ENCODE measurements at regions not wholly inside any gene's neighbourhood (a gene's known extent, or its start where the extent isn't known, plus 50 kb on each side); places are given as distances from the start of the nearest gene placed in this dataset.

DNA sequence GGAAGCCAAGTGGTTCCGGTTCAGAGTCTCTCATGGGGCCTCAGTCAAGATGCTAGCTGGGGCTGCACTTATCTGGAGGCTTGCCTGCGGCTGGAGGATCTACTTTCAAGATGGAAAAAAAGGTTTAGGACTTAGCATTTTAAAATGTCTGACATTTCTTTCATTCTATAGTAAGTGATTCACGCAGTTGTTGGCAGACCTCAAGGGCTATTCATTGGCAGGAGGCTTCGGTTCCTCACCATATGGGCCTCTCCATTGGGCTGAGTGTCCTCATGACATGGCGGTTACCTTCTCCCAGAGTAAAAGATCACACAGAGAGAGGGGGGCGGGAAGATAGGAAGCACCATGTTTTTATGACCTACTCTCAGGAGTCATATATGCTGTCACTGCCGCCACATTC is 298.0 kb upstream of the PLET1 start:
- intact Hi-C loops (cut with DNase I) = no loop called here
- no peaks in the 10 kb centered on the region for H3K9me3 ChIP-seq
- no peaks in the 10 kb centered on the region for H3K4me1 ChIP-seq
- DNase-seq (ENCODE audit: extremely low spot score in 2 of 2) = no peak
- TF ChIP-seq POLR2AphosphoS5 (IDR thresholded peaks at IDR 0.05; ENCODE audit: insufficient read depth in 1 of 2, low read depth in 1 of 2) (no peak), POLR2A (IDR thresholded peaks at IDR 0.05) (no peak)
- TF ChIP-seq, protein P1, sequence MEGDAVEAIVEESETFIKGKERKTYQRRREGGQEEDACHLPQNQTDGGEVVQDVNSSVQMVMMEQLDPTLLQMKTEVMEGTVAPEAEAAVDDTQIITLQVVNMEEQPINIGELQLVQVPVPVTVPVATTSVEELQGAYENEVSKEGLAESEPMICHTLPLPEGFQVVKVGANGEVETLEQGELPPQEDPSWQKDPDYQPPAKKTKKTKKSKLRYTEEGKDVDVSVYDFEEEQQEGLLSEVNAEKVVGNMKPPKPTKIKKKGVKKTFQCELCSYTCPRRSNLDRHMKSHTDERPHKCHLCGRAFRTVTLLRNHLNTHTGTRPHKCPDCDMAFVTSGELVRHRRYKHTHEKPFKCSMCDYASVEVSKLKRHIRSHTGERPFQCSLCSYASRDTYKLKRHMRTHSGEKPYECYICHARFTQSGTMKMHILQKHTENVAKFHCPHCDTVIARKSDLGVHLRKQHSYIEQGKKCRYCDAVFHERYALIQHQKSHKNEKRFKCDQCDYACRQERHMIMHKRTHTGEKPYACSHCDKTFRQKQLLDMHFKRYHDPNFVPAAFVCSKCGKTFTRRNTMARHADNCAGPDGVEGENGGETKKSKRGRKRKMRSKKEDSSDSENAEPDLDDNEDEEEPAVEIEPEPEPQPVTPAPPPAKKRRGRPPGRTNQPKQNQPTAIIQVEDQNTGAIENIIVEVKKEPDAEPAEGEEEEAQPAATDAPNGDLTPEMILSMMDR (IDR thresholded peaks at IDR 0.05) = no peak
- H3K36me3 ChIP-seq = no peaks in the 10 kb centered on the region
- H3K27me3 ChIP-seq = no peaks in the 10 kb centered on the region
- H3K4me3 ChIP-seq = no peak overlapping the region
- no peak overlapping the region for H3K27ac ChIP-seq

DNA sequence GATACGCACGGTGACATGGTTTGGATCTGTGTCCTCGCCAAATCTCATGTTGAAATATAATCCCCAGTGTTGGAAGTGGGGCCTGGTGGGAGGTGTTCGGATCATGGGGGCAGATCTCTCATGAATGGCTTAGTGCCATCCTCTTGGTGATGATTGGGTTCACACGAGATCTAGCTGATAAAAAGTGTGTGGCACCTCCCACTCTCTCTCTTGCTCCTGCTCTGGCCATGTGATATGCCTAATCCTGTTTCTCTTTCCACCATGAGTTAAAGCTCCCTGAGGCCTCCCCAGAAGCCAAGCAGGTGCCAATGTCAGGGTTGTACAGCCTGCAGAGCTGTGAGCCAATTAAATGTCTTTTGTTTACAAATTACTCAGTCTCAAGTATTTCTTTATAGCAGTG is 303.1 kb upstream of the PLET1 start:
- H3K4me1 ChIP-seq = peaks cover 5% of the 10 kb centered on the region
- peak overlapping the region; percentile 67 for H3K27ac ChIP-seq
- TF ChIP-seq POLR2AphosphoS5 (IDR thresholded peaks at IDR 0.05; ENCODE audit: insufficient read depth in 1 of 2, low read depth in 1 of 2) (no peak), POLR2A (IDR thresholded peaks at IDR 0.05) (no peak)
- TF ChIP-seq, protein P1 (IDR thresholded peaks at IDR 0.05) = no peak
- no peak overlapping the region for H3K4me3 ChIP-seq
- intact Hi-C loops (cut with DNase I) = no loop called here
- H3K36me3 ChIP-seq = no peaks in the 10 kb centered on the region
- no peaks in the 10 kb centered on the region for H3K9me3 ChIP-seq
- no peak for DNase-seq (ENCODE audit: extremely low spot score in 2 of 2)
- no peaks in the 10 kb centered on the region for H3K27me3 ChIP-seq

DNA sequence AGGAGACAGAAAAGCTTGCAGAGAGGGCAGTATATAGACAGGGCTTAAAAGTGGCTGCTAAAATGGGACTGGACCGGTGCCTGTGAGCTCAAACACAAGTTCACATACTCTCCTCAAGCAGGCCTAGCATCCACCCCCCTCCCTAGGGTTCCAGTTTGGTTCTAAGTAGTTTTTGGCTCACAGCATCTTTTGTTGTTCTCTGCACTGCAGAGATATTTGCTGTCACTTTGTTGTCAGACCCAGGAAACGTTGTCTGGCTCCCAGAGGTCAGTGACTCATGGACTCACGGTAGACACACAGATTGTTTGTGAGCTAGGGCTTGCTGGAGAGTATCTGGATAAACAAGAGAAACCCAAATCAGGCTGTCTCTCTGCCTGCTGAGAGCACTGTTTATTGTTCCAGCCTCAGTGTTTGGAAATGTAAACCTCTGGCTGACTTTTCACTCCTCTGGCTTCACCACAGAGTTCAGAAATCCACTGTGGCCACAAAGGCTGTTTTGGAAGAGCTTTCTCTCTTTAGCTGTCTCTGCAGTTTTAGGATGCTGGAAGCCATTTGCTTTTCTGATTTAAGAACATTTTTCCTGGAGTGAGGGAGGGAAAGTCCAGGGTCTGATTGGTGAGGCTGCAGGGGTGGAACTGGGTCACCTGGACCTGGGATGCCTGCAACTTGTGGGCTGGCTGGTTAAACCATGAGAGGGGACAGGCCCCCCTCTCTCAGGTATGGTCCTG is 303.7 kb upstream of the PLET1 start:
- Histone ChIP-seq H3K27me3 (no peaks in the 10 kb centered on the region), H3K27ac (peak overlapping the region; percentile 67), H3K4me1 (peaks cover 5% of the 10 kb centered on the region), H3K36me3 (no peaks in the 10 kb centered on the region), H3K4me3 (no peak overlapping the region), H3K9me3 (no peaks in the 10 kb centered on the region)
- TF ChIP-seq POLR2A (IDR thresholded peaks at IDR 0.05) (no peak), POLR2AphosphoS5 (IDR thresholded peaks at IDR 0.05; ENCODE audit: insufficient read depth in 1 of 2, low read depth in 1 of 2) (peak in 1 of 2 donors; percentile 30)
- DNase-seq (ENCODE audit: extremely low spot score in 2 of 2) = no peak
- intact Hi-C loops (cut with DNase I) = no loop called here

DNA sequence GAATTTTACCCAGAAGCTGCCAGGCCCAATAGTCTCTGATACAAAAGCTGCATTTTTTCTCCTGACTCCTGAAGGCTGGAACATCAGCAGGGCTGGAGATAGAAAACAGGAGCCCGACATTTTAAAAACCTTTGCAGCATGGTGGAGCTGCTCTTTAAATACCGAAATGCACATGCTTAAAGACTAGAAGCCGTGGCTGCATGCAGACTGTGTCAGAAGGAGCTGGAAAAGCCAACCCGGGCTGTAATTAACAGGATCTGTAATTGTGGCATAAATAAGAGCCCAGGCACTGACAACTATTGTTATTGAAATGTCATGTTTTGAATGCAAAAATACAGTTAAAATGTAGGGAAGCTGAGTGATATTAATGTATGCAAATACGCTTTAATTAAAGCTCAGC is 304.9 kb upstream of the PLET1 start:
- no peaks in the 10 kb centered on the region for H3K27me3 ChIP-seq
- no peaks in the 10 kb centered on the region for H3K36me3 ChIP-seq
- no peak overlapping the region for H3K4me3 ChIP-seq
- TF ChIP-seq, protein P1 (IDR thresholded peaks at IDR 0.05) = no peak
- TF ChIP-seq POLR2AphosphoS5 (IDR thresholded peaks at IDR 0.05; ENCODE audit: insufficient read depth in 1 of 2, low read depth in 1 of 2) = no peak
- peaks cover 5% of the 10 kb centered on the region for H3K4me1 ChIP-seq
- H3K27ac ChIP-seq = peak overlapping the region; percentile 67
- DNase-seq (ENCODE audit: extremely low spot score in 2 of 2) = no peak
- intact Hi-C loops (cut with DNase I) = no loop called here
- no peaks in the 10 kb centered on the region for H3K9me3 ChIP-seq

DNA sequence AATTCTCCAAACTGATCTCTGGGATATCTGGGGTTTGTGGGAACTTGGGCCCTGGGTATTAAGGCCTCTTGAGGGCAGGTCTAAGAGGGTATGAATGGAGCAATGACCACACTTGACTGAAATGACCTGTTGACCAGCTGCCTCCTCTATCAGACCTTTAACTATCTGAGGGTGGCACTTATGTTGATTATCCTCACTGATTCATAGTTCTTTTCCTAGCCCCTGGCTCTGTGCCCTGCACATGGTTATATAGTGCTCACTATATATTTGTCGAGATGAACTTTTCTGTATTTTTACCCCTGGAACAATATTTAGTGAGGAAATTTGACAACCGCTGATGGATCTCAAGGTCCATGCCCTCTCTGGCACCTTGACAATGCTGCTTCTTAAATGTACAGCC is 305.5 kb upstream of the PLET1 start:
- intact Hi-C loops (cut with DNase I) = no loop called here
- DNase-seq (ENCODE audit: extremely low spot score in 2 of 2) = peak in 1 of 2 donors; percentile 25
- Histone ChIP-seq H3K27ac (no peak overlapping the region), H3K9me3 (no peaks in the 10 kb centered on the region), H3K36me3 (no peaks in the 10 kb centered on the region), H3K27me3 (no peaks in the 10 kb centered on the region), H3K4me1 (peaks cover 5% of the 10 kb centered on the region), H3K4me3 (no peak overlapping the region)
- no peak for TF ChIP-seq POLR2A (IDR thresholded peaks at IDR 0.05)
- TF ChIP-seq, protein P1 (IDR thresholded peaks at IDR 0.05) = no peak

Measured in vagina (tissue), 2 donors.